ENCODE measurements at regions not wholly inside any gene's neighbourhood (a gene's known extent, or its start where the extent isn't known, plus 50 kb on each side); places are given as distances from the start of the nearest gene placed in this dataset.

- TF ChIP-seq CTCF (conservative IDR thresholded peaks at IDR 0.05 in 1 of 2, IDR thresholded peaks at IDR 0.05 in 1 of 2; ENCODE audit: extremely low read depth in 1 of 2, insufficient read depth in 1 of 2, low read depth in 1 of 2, low read length in 2 of 2) (no peak), EZH2 (IDR thresholded peaks at IDR 0.05; ENCODE audit: borderline replicate concordance, low read length) (no peak)
These were observed 88.9 kb downstream of the CCDC185 start for GRCh38 chr1:223482132-223482531.

Data from mammary epithelial cell (primary cell).